GM19468 (cell line): ENCODE measurements at regions not wholly inside any gene's neighbourhood (a gene's known extent, or its start where the extent isn't known, plus 50 kb on each side); places are given as distances from the start of the nearest gene placed in this dataset.

Experiments used
- ATAC-seq: cut with Tn5 transposase; IDR thresholded peaks from one replicate; pipeline ENCODE4 v1.9.1; 2021; ENCODE audit warnings: mild to moderate bottlenecking, moderate library complexity, moderate number of reproducible peaks; ENCODE audit not compliant: unreplicated experiment; ENCODE audit errors: extremely low read depth

DNA sequence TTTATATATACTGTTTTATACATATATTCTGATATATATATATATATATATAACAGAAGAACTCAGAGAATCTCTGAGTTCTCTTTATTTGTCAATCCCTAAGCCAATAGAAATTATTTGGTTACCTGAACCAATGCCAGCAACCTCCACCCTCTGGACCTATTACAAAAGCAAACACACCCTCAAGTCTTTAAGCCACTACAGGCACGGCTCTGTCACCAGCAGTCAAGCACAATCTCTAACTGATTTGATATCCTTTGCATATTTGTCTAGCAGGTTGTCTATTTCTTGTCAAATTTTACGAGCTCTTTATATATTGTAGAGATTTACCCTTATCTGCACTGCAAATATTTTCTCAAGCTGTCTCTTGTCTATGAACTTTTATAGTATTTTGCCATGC is 66.6 kb upstream of the TOPAZ1 start:
- ATAC-seq, result no peak

DNA sequence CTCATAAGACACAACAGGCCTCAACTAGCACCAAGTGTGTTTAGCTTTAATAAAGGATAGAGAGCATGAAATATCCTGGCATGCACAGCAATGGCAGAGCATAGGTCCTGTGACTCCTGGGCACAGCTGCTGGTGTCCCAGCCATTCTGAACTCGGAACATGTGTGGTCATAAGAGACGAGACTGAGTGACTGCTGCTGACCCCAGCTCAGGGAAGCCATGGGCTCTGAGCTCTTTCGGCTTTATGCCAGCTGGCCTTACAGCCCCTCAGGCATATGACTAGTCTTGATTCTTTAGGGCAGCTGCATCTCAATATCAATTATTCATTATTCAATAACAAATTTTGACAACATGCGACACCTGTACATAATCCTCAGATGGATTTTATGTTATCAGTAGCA is 62.4 kb upstream of the TOPAZ1 start:
- no peak for ATAC-seq

DNA sequence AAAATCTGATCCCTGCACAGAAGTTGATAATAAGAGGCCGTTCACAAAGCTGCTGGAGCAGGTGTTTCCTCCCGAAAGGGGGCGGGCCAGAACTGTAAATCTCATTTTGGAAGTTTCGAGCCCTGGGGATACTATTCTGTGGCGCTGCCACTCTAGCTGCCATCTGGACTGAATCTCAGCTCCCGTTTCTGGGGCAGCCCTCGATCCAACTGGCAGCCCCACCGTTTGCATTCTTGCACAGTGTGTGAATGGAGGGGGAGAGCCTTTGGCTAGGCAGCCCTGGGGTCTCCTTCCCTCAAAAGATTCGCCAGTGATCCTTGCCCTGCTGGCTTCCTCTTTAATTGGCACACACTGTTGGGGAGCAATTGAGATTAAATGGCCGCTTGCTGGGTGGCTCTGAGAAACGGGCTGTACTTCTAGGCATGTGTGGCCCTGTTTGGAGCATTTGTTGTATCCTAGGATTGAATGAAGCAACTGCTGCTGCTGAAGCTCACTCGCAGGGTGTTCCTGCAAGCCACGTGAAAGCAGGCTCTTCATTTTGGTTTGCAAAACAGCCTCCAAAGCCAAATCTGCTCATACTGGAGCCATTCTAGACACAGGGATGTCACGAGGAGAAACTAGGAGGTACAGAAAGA is 57.2 kb upstream of the TOPAZ1 start:
- ATAC-seq, result no peak

DNA sequence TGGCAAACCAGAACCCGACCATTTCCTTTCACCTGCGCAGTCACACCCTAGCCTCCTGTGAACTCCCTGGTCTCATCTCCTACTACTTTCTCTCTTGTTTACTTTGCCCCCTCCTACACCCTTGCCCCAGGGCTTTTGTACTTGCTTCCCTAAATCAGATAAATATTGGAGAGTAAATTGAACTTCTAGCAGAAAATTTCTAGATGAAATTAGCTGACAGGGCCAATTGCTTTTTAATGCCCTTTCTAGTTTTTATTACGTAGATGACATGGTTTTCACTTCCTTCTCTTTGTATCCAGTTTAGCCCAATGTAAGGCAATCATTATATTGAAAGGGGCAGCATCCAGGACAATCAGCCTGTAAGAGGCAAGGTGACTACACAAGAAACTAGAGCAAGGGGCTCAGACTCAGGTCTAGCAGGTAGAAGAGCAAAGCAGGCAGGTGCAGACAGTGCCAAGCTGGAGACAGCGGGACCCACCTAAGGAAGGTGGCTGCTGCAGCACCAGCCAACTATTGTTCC is 56.2 kb upstream of the TOPAZ1 start:
- no peak for ATAC-seq

DNA sequence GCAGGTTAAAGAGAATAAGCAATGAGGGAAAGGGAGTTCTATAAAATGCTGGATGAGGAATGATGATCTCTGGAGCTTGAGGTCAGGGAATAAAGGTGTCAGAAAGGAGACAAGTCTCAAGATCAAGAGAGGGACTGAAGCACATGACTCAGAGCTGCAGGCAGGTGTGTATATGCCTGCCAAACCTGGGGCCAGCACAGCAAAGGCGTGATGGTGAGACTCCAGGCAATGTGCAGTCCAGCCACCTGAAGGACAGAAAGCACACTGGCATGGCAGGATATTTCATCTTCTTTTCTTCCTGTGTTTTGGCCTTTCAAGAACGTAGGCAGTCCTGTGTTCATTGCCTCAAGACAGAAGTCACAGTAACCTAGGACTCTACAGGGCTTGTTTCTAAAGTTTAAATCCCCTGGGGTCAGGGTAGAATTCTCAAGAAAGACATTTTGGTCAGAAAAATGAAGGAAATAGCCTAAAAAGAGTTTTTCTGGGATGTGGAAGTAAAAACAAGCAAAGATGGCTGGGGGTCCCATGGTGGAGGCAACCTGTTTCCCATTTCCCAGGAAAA is 55.5 kb upstream of the TOPAZ1 start:
- ATAC-seq, result no peak

DNA sequence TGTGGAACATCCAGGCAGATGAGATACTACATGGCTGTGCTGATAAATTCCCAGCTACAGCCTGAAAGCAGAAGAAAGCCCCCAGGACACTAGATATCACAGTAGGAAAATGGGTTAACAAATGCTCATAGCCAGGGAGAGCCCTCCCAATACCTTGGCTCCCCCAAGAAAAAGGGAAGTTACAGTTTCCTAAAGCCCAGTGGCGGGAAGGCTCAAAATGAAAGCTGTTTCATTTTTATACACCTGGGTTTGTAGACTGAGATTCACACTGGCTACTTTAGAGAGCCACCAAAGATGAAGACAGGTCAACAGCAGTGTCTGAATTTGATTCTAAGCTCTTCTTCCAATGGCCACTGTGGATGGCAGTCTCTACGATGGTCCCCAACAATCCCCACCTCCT is 55.0 kb upstream of the TOPAZ1 start:
- ATAC-seq, result no peak
